ENCODE measurements at regions not wholly inside any gene's neighbourhood (a gene's known extent, or its start where the extent isn't known, plus 50 kb on each side); places are given as distances from the start of the nearest gene placed in this dataset.

- TF ChIP-seq CTCF (conservative IDR thresholded peaks at IDR 0.05) (no peak), ZFX (IDR thresholded peaks at IDR 0.05) (no peak)
- H3K27ac ChIP-seq: no peak overlapping the region
Observed at GRCh38 chr6:143605906-143606521, 71.8 kb upstream of the PHACTR2 start.

- TF ChIP-seq CTCF (conservative IDR thresholded peaks at IDR 0.05) (no peak), ZFX (IDR thresholded peaks at IDR 0.05) (no peak)
- H3K27ac ChIP-seq: no peak overlapping the region
Observed at GRCh38 chr6:143603455-143603854, 74.3 kb upstream of the PHACTR2 start.

- H3K27ac ChIP-seq: no peak overlapping the region
- TF ChIP-seq CTCF (conservative IDR thresholded peaks at IDR 0.05) (no peak), ZFX (IDR thresholded peaks at IDR 0.05) (no peak)
Observed at GRCh38 chr6:143601504-143601903, 76.3 kb upstream of the PHACTR2 start.

GRCh38 chr6:143600821-143601220, 76.9 kb upstream of the PHACTR2 start:
- no peak for TF ChIP-seq ZFX (IDR thresholded peaks at IDR 0.05)
- TF ChIP-seq CTCF (conservative IDR thresholded peaks at IDR 0.05): no peak
- H3K27ac ChIP-seq: no peak overlapping the region

- no peak for TF ChIP-seq CTCF (conservative IDR thresholded peaks at IDR 0.05)
- no peak for TF ChIP-seq ZFX (IDR thresholded peaks at IDR 0.05)
- H3K27ac ChIP-seq: no peak overlapping the region
Observed at GRCh38 chr6:143598466-143599080, 79.2 kb upstream of the PHACTR2 start.

- no peak overlapping the region for H3K27ac ChIP-seq
- TF ChIP-seq CTCF (conservative IDR thresholded peaks at IDR 0.05): no peak
- TF ChIP-seq ZFX (IDR thresholded peaks at IDR 0.05): no peak
Observed at GRCh38 chr6:143596866-143597265, 80.9 kb upstream of the PHACTR2 start.

- TF ChIP-seq ZFX (IDR thresholded peaks at IDR 0.05): no peak
- no peak for TF ChIP-seq CTCF (conservative IDR thresholded peaks at IDR 0.05)
- no peak overlapping the region for H3K27ac ChIP-seq
Observed at GRCh38 chr6:143595251-143596036, 82.3 kb upstream of the PHACTR2 start.
